GM13977 (cell line): ENCODE measurements at regions not wholly inside any gene's neighbourhood (a gene's known extent, or its start where the extent isn't known, plus 50 kb on each side); places are given as distances from the start of the nearest gene placed in this dataset.

Experiments
- DNase-seq: peaks from one replicate; pipeline ENCODE4 v3.0.0; 2012; ENCODE audit warnings: low spot score
- CTCF ChIP-seq: IDR thresholded peaks from 2 replicates; pipeline ENCODE4 v1.5.1; 2012; ENCODE audit warnings: mild to moderate bottlenecking, control low read depth; ENCODE audit not compliant: insufficient read depth; ENCODE audit errors: extremely low read depth, missing control alignments
- in situ Hi-C: fragments of 300-500 bp; cut with MboI; formaldehyde crosslinking; loops from one replicate; pipeline ENCODE4 v1.12.0; 2022; ENCODE audit warnings: low sequenced_read_pairs, low pct_unique_long_range_greater_than_20kb, mixed read lengths, inconsistent platforms; ENCODE audit not compliant: unreplicated experiment

GRCh38 chr1:187261637-187262036, 432.9 kb downstream of the PLA2G4A start:
- no peak for TF ChIP-seq CTCF
- in situ Hi-C loops = no loop called here

GRCh38 chr1:187262731-187263130, 434.0 kb downstream of the PLA2G4A start:
- DNase-seq = no peak
- in situ Hi-C loops = no loop called here
- no peak for TF ChIP-seq CTCF

More at GRCh38 chr1:187261637-187262036, 432.9 kb downstream of the PLA2G4A start:
- no peak for DNase-seq

- TF ChIP-seq CTCF = peak; percentile 19
- in situ Hi-C loops = no loop called here
- no peak for DNase-seq
Measured at GRCh38 chr1:187264995-187265602, 436.4 kb downstream of the PLA2G4A start.

- no peak for DNase-seq
- no peak for TF ChIP-seq CTCF
- in situ Hi-C loops = no loop called here
Measured at GRCh38 chr1:187266051-187266450, 437.3 kb downstream of the PLA2G4A start.

GRCh38 chr1:187267827-187268226, 439.1 kb downstream of the PLA2G4A start:
- DNase-seq = no peak
- TF ChIP-seq CTCF = no peak
- in situ Hi-C loops = no loop called here

- in situ Hi-C loops = no loop called here
- TF ChIP-seq CTCF = no peak
Measured at GRCh38 chr1:187270256-187270655, 441.5 kb downstream of the PLA2G4A start.

GRCh38 chr1:187275346-187275745, 446.6 kb downstream of the PLA2G4A start:
- in situ Hi-C loops = no loop called here
- no peak for TF ChIP-seq CTCF

More at GRCh38 chr1:187270256-187270655, 441.5 kb downstream of the PLA2G4A start:
- DNase-seq = no peak

More at GRCh38 chr1:187275346-187275745, 446.6 kb downstream of the PLA2G4A start:
- no peak for DNase-seq
